NCI-H345 treated with DMSO at 0.1 percent for 48 hours (cell line): ENCODE measurements at regions not wholly inside any gene's neighbourhood (a gene's known extent, or its start where the extent isn't known, plus 50 kb on each side); places are given as distances from the start of the nearest gene placed in this dataset.

Experiments
- DNase-seq: peaks from one replicate; lab custom pipeline; 2025; ENCODE audit not compliant: unreplicated experiment; lab: John Stamatoyannopoulos, UW

- DNase-seq: no peak
Observed at GRCh38 chr12:30106204-30106965, 322.6 kb upstream of the TMTC1 start.

DNA sequence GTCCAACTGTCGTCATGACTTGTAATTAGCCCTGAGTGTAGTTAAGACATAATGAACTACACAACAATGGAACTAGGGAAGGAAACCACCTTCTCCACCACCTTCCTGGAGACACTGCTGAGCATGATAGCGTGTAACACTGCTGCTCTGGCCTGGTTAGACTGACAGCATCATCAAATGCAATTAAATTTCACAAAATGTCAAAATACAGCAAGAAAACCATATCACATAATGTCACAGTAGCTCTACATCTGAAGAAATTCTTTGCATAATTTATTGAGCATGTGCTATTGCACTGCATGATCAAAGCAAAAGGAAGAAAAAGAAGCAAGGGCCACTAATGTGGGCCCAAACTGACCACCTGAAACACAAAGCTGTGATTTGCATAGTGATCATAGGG, 321.8 kb upstream of the TMTC1 start:
- no peak for DNase-seq

GRCh38 chr12:30104971-30105370, 321.2 kb upstream of the TMTC1 start:
- DNase-seq: no peak

GRCh38 chr12:30100741-30101140, 317.0 kb upstream of the TMTC1 start:
- no peak for DNase-seq

- no peak for DNase-seq
Observed at GRCh38 chr12:30098677-30099076, 314.9 kb upstream of the TMTC1 start.

DNA sequence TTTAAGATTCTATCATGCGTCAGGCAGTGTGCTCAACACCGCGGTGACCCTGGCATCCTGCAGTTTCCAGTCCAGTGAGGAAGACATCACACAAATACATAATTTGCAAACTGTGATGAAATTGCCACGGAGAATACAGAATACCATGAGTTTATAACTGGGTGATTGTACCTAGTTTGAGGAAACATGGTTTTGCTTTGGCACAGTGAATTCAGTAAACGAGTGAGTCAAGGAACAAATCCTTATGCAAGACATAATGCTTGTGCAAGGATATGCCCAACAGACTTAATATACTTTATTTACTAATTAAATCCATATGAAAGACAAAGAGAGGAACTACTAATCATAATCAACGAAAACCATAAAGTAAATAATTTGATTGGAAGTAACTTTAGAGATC, 311.8 kb upstream of the TMTC1 start:
- DNase-seq: no peak

DNA sequence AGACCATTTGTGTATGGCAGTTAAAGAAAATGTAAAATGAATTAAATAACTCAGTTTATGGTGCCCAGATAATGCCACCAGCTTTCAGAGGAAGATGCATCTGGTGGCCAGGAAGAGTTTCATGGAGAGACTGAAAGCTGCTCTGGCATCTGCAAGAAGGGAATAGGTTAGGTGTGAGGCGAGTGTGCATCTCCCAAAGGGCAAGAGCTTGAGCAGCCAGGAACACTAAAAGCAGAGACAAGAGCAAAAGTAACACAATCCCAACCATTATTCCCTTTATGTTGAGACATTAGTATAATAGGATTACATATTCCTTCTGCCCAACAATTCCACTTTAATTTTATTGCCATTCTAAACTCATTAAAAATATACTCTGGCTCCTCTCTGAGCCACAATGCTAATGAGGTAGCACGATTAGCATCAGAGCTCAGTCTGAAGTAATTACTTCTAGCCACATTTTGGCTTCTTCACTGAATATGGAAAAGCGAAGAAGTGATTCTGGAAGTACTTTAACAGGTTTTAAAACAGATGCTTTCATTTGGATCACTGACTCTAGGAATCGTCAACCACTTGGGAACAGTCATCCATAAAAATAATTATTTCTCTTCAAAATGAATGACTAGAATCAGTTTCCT, 309.4 kb upstream of the TMTC1 start:
- DNase-seq: no peak

DNA sequence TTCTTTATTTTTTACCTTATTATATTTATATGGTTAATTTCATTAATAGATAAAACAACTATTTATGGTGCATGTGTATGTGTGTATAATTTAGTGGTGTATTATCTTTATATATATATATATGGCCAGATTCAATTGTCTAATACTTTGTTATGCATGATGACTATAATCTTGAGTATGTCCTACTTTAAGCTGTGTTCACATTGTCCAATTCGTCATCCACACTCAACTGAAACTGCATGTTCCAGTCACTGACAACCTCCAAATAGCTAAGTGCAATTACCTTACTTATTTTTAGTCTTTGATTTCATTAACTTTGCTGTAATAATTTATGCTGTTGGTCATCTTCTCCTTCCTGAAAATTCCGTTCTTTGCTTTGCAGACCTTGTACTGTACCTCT, 306.5 kb upstream of the TMTC1 start:
- DNase-seq: no peak

- no peak for DNase-seq
Observed at GRCh38 chr12:30088259-30088995, 304.7 kb upstream of the TMTC1 start.

- DNase-seq: no peak
Observed at GRCh38 chr12:30082381-30082780, 298.6 kb upstream of the TMTC1 start.

GRCh38 chr12:30074916-30075315, 291.2 kb upstream of the TMTC1 start:
- DNase-seq: no peak

GRCh38 chr12:30072824-30073223, 289.1 kb upstream of the TMTC1 start:
- no peak for DNase-seq

DNA sequence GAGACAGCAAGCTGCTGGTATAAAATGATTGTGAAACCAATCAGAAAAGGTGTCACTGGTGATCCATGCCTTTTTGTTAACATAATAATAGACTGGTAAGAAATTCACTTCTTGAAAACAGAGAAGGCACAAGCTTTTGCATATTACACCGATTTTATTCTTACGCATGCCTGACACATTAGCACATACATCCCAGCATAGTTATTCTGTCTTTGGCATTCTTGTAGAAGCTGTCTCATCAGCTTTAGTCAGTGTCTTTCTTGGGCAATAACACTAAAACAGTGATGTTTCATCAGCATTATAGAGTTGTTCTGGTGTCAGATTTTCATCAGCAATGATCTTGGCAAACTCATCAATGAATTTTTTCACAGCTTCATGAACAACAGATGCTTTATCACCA, 283.4 kb upstream of the TMTC1 start:
- DNase-seq: no peak

DNA sequence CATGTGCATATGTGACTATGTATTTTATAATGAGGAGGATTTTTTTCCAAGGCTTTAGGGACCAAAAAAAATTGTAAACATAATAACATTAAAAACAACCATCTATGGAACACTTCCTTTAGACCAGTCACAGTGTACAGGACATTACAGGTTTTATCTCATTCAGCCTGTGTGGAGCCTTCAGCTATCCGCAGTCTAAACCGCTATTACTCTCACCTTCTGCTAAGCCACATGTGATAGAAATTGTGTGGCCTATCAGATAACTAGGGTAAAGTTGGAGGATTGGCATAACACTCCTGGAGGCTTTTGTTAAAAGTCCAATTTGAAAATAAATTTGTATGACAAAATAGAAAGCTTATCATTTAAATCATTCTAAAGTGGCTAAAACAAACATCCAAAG, 281.2 kb upstream of the TMTC1 start:
- no peak for DNase-seq

DNA sequence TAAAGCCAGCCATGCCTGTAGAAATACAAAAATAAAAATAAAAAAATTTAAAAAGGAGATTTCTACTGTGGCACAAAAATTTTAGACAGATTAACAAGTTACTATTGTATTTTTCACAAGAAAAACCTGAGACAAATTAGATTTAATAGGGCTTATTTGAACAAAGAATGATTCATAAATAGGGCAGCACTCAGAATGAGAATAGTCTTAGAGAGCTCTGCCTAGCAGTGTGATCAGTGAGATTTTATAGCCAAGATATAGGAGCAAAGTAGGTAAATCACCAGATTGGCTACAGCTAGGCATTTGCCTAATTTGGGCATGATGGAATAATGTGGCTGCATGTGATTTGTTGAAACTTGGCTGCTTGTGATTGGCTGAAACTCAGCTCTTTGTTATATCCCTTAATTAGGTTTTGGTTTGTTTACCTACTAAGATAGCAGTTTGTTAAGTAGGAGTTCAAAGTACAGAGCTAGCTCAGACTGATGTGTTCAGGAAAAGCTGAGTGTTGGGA, 279.7 kb upstream of the TMTC1 start:
- no peak for DNase-seq

GRCh38 chr12:30048371-30048770, 264.6 kb upstream of the TMTC1 start:
- no peak for DNase-seq

- peak; percentile 75 for DNase-seq
Observed at GRCh38 chr12:30047516-30048254, 263.9 kb upstream of the TMTC1 start.

- DNase-seq: no peak
Observed at GRCh38 chr12:30046376-30046775, 262.6 kb upstream of the TMTC1 start.

- DNase-seq: no peak
Observed at GRCh38 chr12:30045171-30045570, 261.4 kb upstream of the TMTC1 start.

- DNase-seq: no peak
Observed at GRCh38 chr12:30044206-30044605, 260.5 kb upstream of the TMTC1 start.

DNA sequence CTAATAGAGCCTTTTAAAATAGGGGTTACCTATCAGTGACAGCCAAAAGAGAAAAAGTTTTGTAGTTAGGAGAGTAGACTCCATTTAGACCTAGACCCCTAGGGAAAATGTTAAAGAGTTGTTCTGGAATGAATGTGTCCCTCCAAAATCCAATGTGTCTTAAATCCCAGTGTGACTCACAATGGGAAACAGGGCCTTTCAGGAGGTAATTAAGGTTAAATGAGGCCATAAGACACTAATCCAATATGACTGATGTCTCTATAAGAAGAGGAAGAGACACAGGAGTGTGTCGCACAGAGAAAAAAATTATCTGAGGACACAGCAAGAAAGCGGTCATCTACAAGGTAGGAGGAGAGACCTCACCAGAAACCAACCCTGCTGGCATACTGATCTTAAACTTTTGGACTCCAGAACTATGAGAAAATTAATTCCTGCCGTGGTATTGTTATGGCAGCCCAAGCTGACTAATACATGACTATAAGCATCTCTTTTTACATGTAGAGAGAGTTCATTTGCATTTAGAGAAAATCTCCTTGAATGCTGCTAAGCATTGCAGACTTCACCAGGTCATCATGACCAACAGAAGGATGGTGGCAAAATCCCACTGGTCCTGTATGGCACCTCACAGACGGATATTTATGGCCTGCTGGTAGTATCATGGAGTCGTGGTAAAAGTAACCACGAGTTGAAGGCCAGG, 259.6 kb upstream of the TMTC1 start:
- DNase-seq: no peak
